DND-41 (cell line): ENCODE measurements at regions not wholly inside any gene's neighbourhood (a gene's known extent, or its start where the extent isn't known, plus 50 kb on each side); places are given as distances from the start of the nearest gene placed in this dataset.

ENCODE experiments used
- ATAC-seq: fragments of 200-7000 bp; cut with Tn5 transposase; 3 replicates; pipeline ENCODE4 v1.9.1; 2021; ENCODE audit warnings: low read depth; ENCODE audit not compliant: insufficient read depth
- DNase-seq: peaks from one replicate; pipeline ENCODE4 v3.0.0-alpha.2; 2020
- H2AFZ ChIP-seq: 2 replicates; pipeline ENCODE4 v1.6.0; 2012; ENCODE audit warnings: low read depth, low read length
- H3K27ac ChIP-seq: 2 replicates; pipeline ENCODE4 v1.5.1; 2012; ENCODE audit warnings: low read length, inconsistent platforms
- H3K27me3 ChIP-seq: fragments of 200-600 bp; sonication (generic); 2 replicates; pipeline ENCODE4 v1.6.0; 2012; ENCODE audit warnings: low read length, mild to moderate bottlenecking, inconsistent platforms; ENCODE audit not compliant: insufficient read depth, poor library complexity
- H3K36me3 ChIP-seq: 2 replicates; pipeline ENCODE4 v1.5.1; 2012; ENCODE audit warnings: low read length, inconsistent platforms; ENCODE audit not compliant: insufficient read depth
- H3K4me1 ChIP-seq: 2 replicates; pipeline ENCODE4 v1.5.1; 2012; ENCODE audit warnings: mild to moderate bottlenecking, low read length; ENCODE audit not compliant: insufficient read depth
- H3K4me2 ChIP-seq: 2 replicates; pipeline ENCODE4 v1.6.0; 2012; ENCODE audit warnings: mild to moderate bottlenecking, moderate library complexity, low read length, inconsistent platforms; ENCODE audit not compliant: insufficient read depth
- H3K4me3 ChIP-seq, 2 experiments: fragments of 200-600 bp in 1 of 2; shearing (Covaris generic) in 1 of 2; 2 replicates each; pipeline ENCODE4 v1.5.1; 2012 to 2016; ENCODE audit warnings: inconsistent platforms in 2 of 2, low read length in 2 of 2, mild to moderate bottlenecking in 2 of 2, low read depth in 1 of 2, moderate library complexity in 1 of 2
- H3K79me2 ChIP-seq: 2 replicates; pipeline ENCODE4 v1.6.0; 2012; ENCODE audit warnings: low read length, inconsistent platforms; ENCODE audit not compliant: insufficient read depth
- H3K9ac ChIP-seq: 2 replicates; pipeline ENCODE4 v1.6.0; 2012; ENCODE audit warnings: low read depth, mild to moderate bottlenecking, inconsistent platforms, low read length, moderate library complexity
- H3K9me3 ChIP-seq: 2 replicates; pipeline ENCODE4 v1.5.1; 2012; ENCODE audit warnings: low read length, moderate library complexity, mild to moderate bottlenecking, inconsistent platforms; ENCODE audit not compliant: insufficient read depth, severe bottlenecking
- H4K20me1 ChIP-seq: 2 replicates; pipeline ENCODE4 v1.6.0; 2012; ENCODE audit warnings: low read length; ENCODE audit not compliant: insufficient read depth
- EZH2 ChIP-seq: IDR thresholded peaks from 3 replicates; pipeline ENCODE4 v1.6.1; 2012; ENCODE audit warnings: borderline replicate concordance, low read depth, mild to moderate bottlenecking, moderate library complexity, low read length, inconsistent platforms; ENCODE audit not compliant: severe bottlenecking
- TF ChIP-seq, protein P1 (sequence below): IDR thresholded peaks from 2 replicates; pipeline ENCODE4 v1.5.1; 2012; ENCODE audit warnings: borderline replicate concordance, low read length, moderate library complexity, mild to moderate bottlenecking; ENCODE audit not compliant: poor library complexity, severe bottlenecking; ENCODE audit errors: extremely low read depth

GRCh38 chr3:34216711-34217335 is 418.4 kb downstream of the PDCD6IP start:
- Histone ChIP-seq H3K4me3 (no peak overlapping the region), H2AFZ (no peak overlapping the region), H3K4me1 (no peaks in the 10 kb centered on the region), H3K4me2 (no peak overlapping the region), H3K79me2 (no peaks in the 10 kb centered on the region), H3K27me3 (no peaks in the 10 kb centered on the region), H3K9me3 (no peaks in the 10 kb centered on the region), H4K20me1 (no peaks in the 10 kb centered on the region), H3K27ac (no peak overlapping the region), H3K9ac (no peak overlapping the region), H3K36me3 (no peaks in the 10 kb centered on the region)
- TF ChIP-seq, protein P1, sequence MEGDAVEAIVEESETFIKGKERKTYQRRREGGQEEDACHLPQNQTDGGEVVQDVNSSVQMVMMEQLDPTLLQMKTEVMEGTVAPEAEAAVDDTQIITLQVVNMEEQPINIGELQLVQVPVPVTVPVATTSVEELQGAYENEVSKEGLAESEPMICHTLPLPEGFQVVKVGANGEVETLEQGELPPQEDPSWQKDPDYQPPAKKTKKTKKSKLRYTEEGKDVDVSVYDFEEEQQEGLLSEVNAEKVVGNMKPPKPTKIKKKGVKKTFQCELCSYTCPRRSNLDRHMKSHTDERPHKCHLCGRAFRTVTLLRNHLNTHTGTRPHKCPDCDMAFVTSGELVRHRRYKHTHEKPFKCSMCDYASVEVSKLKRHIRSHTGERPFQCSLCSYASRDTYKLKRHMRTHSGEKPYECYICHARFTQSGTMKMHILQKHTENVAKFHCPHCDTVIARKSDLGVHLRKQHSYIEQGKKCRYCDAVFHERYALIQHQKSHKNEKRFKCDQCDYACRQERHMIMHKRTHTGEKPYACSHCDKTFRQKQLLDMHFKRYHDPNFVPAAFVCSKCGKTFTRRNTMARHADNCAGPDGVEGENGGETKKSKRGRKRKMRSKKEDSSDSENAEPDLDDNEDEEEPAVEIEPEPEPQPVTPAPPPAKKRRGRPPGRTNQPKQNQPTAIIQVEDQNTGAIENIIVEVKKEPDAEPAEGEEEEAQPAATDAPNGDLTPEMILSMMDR: no peak
- TF ChIP-seq EZH2: no peak
- DNase-seq (no peak), ATAC-seq (no peak)

DNA sequence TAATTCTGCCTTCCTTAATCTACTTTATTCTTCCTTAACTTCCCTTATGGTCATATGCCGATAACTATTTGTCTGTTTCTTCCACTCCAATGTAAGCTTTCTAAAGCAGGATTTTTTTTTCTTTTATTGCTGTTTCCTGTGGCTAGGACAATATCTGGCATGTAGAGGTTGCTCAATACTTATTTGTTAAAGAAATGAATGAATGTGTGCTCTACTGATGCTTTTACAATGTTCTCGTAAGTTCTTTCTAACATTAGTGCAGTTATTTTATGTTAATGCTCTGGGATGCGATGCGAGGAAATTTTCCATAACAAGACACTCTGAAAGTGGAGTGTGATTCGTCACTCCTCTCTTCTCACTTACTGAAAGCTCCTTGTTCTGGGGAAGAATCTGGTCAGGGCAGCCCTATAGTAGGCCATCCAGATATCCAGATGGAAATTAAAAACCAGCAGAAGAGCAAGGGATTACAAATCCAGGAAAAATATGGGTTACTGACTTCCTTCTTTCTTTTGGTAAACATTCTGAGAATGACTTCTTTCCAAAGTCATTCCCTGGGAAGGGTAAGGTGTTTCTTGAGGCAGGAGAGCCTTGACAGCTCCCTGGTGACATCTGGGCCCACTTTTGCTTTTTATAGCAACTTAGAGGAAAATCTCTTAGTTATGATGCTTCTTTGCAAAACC is 420.4 kb downstream of the PDCD6IP start:
- Histone ChIP-seq H4K20me1 (no peaks in the 10 kb centered on the region), H2AFZ (no peak overlapping the region), H3K27ac (no peak overlapping the region), H3K27me3 (no peaks in the 10 kb centered on the region), H3K9ac (no peak overlapping the region), H3K4me1 (no peaks in the 10 kb centered on the region), H3K4me3 (no peak overlapping the region), H3K4me2 (no peak overlapping the region), H3K9me3 (no peaks in the 10 kb centered on the region), H3K36me3 (no peaks in the 10 kb centered on the region), H3K79me2 (no peaks in the 10 kb centered on the region)
- ATAC-seq (no peak), DNase-seq (no peak)
- TF ChIP-seq, protein P1: no peak
- no peak for TF ChIP-seq EZH2

DNA sequence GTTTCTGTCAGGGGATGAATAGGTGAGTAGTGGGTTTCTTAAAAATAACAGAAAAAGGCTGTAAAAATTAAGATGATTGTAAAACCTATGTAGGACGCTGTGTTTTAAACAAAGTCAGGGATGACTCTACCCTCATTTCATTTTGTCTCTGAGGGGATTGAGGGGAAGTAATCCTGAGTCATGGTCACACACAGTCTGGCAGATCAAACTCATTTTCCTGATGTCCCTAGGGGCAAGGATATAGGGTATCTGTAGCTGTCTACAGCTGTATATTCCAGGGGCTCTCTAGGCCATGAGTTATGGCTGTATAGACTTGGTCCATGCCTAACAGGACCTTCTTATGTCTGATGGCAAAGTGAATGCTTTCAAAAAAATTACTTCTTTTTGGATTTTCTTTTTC is 421.1 kb downstream of the PDCD6IP start:
- no peak overlapping the region for H3K4me3 ChIP-seq
- no peak overlapping the region for H2AFZ ChIP-seq
- ATAC-seq (no peak), DNase-seq (no peak)
- H3K27ac ChIP-seq: no peak overlapping the region
- no peaks in the 10 kb centered on the region for H3K79me2 ChIP-seq
- no peaks in the 10 kb centered on the region for H3K27me3 ChIP-seq
- no peaks in the 10 kb centered on the region for H4K20me1 ChIP-seq
- H3K9me3 ChIP-seq: no peaks in the 10 kb centered on the region
- no peaks in the 10 kb centered on the region for H3K4me1 ChIP-seq
- no peak overlapping the region for H3K4me2 ChIP-seq
- H3K36me3 ChIP-seq: no peaks in the 10 kb centered on the region
- H3K9ac ChIP-seq: no peak overlapping the region
- TF ChIP-seq, protein P1: no peak
- no peak for TF ChIP-seq EZH2
